Esophagus squamous epithelium (tissue), 4 donors: ENCODE measurements at regions not wholly inside any gene's neighbourhood (a gene's known extent, or its start where the extent isn't known, plus 50 kb on each side); places are given as distances from the start of the nearest gene placed in this dataset.

ENCODE experiments used
- POLR2A ChIP-seq, 4 donors: fragments of 450-650 bp; IDR thresholded peaks; one replicate each; pipeline ENCODE4 v1.6.1; 2017; ENCODE audit warnings: antibody characterized with exemption in 4 of 4, mild to moderate bottlenecking in 4 of 4, moderate library complexity in 3 of 4
- TF ChIP-seq, protein P1 (sequence below), 6 experiments: fragments of 450-650 bp in 4 of 6; fragments of 200-600 bp in 2 of 6; sonication (generic) in 2 of 6; IDR thresholded peaks; one replicate each; pipeline ENCODE4 v1.5.1; 2016 to 2019; ENCODE audit warnings: antibody characterized with exemption in 6 of 6, mild to moderate bottlenecking in 4 of 6, moderate library complexity in 4 of 6

DNA sequence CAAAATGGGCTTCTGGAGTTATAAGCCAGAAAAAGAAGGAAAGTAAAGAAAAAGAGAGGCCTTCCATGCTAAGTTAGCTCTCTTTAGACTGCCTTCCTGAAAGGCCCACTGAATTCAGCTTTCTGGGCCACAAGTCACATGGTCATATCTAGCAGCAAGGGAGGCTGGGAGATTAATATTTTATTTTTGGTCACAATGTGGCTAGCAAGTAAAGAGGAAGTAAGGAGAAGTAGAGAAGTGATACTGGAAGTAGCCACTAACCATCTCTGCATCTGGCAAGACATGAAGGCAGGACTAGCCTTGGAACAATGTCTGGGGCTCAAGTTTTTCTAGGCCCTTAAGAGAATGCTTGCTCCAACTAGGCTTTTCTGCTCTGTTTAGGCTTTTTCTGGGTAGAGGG lies 81.8 kb upstream of the UBE2E1 start:
- TF ChIP-seq, protein P1, sequence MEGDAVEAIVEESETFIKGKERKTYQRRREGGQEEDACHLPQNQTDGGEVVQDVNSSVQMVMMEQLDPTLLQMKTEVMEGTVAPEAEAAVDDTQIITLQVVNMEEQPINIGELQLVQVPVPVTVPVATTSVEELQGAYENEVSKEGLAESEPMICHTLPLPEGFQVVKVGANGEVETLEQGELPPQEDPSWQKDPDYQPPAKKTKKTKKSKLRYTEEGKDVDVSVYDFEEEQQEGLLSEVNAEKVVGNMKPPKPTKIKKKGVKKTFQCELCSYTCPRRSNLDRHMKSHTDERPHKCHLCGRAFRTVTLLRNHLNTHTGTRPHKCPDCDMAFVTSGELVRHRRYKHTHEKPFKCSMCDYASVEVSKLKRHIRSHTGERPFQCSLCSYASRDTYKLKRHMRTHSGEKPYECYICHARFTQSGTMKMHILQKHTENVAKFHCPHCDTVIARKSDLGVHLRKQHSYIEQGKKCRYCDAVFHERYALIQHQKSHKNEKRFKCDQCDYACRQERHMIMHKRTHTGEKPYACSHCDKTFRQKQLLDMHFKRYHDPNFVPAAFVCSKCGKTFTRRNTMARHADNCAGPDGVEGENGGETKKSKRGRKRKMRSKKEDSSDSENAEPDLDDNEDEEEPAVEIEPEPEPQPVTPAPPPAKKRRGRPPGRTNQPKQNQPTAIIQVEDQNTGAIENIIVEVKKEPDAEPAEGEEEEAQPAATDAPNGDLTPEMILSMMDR (IDR thresholded peaks at IDR 0.05): no peak
- no peak for TF ChIP-seq POLR2A (IDR thresholded peaks at IDR 0.05)
